ENCODE measurements at regions not wholly inside any gene's neighbourhood (a gene's known extent, or its start where the extent isn't known, plus 50 kb on each side); places are given as distances from the start of the nearest gene placed in this dataset.
"Not testable (repeated sequence)": the region's sequence is repeated elsewhere in the genome, so short reads cannot be mapped to it uniquely, and the experiment has no call there.

DNA sequence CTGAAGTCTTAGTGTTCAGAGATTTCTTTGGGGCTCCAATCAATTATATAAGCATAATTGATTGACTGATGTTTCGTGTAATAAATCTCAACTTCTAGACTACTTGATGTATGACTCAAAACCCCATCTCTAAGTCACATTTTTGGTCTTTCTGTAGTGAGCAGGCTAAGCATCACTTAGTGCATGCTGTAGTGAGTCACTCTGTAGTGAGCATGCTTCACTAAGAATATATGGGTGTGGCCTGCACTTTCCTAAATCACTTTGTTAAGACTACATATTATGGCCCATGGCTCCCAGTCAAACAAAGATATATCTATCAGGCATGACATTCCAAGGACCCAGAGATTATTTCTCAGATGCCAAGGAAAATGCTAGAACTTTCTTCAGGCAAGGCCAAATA, 909.4 kb upstream of the LRFN5 start:
- no peak for TF ChIP-seq CTCF (IDR thresholded peaks at IDR 0.05)
- ATAC-seq (ENCODE audit: low FRiP score) = no peak
- no peak for DNase-seq (ENCODE audit: low spot score)

GRCh38 chr14:40694023-40694422, 912.7 kb upstream of the LRFN5 start:
- TF ChIP-seq CTCF (IDR thresholded peaks at IDR 0.05) = no peak
- no peak for ATAC-seq (ENCODE audit: low FRiP score)

GRCh38 chr14:40691066-40691465, 915.6 kb upstream of the LRFN5 start:
- ATAC-seq (ENCODE audit: low FRiP score) (no peak), DNase-seq (ENCODE audit: low spot score) (no peak)
- no peak for TF ChIP-seq CTCF (IDR thresholded peaks at IDR 0.05)

More at GRCh38 chr14:40694023-40694422, 912.7 kb upstream of the LRFN5 start:
- DNase-seq (ENCODE audit: low spot score) = no peak

DNA sequence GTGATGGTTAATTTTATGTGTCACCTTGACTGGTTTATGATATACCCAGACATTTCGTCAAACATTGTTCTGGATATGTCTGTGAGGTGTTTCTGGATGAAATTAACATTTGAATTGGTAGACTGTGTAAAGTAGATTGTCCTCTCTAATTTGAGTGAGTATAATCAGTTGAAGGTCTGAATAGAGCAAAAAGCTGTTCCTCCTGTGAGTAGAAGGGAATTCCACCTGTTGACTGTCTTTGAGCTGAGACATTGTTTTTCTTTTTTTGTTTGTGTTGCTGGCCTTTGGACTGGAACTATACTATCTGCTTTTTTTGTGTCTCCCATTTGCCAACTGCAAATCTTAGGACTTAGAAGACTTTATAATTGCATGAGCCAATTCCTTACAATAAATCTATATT, 920.9 kb upstream of the LRFN5 start:
- ATAC-seq (ENCODE audit: low FRiP score) = no peak
- no peak for TF ChIP-seq CTCF (IDR thresholded peaks at IDR 0.05)
- DNase-seq (ENCODE audit: low spot score) = no peak

DNA sequence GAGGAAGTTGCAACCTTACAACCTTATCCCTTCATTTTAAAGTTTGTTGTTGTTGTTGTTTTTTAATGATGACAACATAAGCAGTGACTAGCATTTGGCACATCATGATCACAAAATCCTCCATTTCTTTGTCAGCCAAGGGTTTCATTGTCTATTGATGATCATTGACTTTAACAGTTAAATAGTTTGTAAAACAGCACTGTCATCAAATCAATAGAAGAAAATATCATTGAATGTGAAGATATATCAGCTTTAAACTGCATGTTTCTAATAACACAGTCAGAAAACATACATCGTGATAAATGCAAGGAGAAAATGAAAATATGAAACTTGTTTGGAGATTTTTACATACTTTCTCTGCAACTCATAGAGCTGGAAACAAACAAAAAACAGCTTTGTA, 922.3 kb upstream of the LRFN5 start:
- ATAC-seq (ENCODE audit: low FRiP score) (no peak), DNase-seq (ENCODE audit: low spot score) (no peak)
- TF ChIP-seq CTCF (IDR thresholded peaks at IDR 0.05) = no peak

DNA sequence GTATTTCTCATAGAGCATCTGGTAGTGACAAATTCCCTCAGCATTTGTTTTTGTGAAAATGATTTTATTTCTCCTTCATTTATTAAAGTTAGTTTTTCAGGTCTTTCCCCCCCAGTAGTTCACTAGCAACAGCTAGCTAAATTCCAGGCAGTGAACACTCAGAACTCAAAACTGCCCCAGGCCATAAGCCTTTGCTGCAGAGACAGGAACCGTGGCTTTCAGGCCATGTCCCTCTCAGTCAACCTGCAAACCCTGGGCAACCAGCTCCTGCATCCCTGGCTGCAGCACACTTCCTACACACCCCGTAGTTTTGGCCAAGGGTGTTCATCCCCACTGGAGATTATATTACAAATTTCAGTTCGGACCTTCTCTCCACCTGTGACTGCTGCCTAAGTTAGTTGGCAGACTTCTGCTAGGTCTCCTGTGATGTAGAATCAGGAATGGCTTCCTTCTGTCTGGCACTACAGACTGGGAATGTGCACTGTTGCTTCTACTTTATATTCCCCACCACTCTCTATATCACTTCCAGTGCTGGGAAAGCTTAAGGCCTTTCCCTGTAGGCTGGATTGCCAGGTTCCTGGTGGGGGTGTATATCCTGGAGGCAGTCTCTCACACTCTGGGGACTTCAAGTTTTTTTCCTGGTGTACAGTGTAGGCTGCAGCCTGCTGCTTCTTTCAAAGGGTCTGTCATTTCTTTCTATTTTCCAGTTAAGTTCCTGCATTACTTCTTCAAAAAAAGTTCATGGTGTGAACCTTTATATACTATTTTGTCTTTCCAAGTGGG, 924.4 kb upstream of the LRFN5 start:
- TF ChIP-seq CTCF (IDR thresholded peaks at IDR 0.05) = no peak
- ATAC-seq (ENCODE audit: low FRiP score) = no peak
- DNase-seq (ENCODE audit: low spot score) = no peak

DNA sequence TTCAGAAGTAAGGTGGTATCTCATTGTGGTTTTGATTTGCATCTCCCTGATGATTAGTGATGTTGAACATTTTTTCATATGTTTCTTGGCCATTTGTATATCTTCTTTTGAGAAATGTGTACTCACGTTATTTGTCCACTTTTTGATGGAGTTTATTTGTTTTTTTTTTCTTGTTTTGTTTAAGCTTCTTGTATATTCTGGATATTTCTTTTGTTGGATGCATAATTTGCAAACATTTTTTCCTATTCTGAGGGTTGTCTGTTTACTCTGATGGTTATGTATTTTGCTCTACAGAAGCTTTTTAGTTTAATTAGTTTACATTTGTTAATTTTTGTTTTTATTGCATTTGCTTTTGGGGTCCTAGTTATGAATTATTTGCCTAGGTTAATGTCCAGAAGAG, 927.4 kb upstream of the LRFN5 start:
- no peak for TF ChIP-seq CTCF (IDR thresholded peaks at IDR 0.05)
- no peak for ATAC-seq (ENCODE audit: low FRiP score)
- DNase-seq (ENCODE audit: low spot score) = no peak

DNA sequence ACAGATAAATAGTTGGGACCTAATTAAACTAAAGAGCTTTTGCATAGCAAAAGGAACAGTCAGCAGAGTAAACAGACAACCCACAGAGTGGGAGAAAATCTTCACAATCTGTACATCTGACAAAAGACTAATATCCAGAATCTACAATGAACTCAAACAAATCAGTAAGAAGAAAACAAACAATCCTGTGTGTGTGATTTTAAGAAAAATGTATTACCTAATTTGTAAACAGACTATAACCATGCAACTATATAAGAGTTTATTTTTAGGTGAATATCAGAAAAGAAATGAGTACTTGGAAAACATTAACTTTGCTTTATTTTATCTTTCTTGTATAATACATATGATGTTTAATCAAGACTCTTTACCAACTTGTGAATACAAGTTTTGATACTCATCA, 929.5 kb upstream of the LRFN5 start:
- not testable (repeated sequence) for ATAC-seq (ENCODE audit: low FRiP score); DNase-seq (ENCODE audit: low spot score)
